Skin of body (tissue), 1 donor: ENCODE measurements at regions not wholly inside any gene's neighbourhood (a gene's known extent, or its start where the extent isn't known, plus 50 kb on each side); places are given as distances from the start of the nearest gene placed in this dataset.

Experiments used
- DNase-seq: peaks from one replicate; lab custom pipeline; 2025; lab: John Stamatoyannopoulos, UW

DNA sequence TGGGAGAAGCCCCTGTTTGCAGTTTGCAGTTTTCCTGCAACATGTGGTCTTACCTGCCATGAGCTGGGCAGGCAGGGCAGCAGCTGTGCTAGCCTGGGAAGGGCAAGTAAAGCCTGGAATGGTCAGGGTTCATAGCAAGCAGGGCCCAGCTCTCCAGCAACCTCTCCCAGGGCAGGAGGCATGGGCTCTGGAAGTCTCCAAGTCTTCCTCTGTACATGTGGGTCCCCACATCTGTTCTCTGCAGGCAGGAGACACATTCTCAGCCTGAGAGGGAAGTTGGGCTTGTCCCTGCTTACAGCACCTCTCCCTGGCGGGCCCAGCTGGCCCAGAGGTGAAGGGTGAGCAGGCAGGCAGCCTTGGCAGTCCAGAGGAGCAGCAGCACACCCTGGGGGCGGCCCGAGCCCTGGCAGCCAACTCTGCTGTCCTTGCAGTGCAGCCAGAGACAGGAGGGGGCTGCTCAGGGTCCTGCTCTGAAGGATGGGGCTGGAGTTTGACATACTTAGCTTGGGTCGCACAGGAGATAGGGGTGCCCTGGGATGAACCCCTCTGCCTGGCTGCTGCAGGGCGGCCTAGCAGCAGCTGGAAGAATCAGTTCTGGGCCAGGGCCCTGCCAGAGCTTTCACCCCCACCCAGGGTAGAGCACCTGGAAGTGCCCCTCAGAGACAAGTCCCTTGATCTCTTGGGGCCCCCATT lies 176.0 kb downstream of the MRPL14 start:
- no peak for DNase-seq

DNA sequence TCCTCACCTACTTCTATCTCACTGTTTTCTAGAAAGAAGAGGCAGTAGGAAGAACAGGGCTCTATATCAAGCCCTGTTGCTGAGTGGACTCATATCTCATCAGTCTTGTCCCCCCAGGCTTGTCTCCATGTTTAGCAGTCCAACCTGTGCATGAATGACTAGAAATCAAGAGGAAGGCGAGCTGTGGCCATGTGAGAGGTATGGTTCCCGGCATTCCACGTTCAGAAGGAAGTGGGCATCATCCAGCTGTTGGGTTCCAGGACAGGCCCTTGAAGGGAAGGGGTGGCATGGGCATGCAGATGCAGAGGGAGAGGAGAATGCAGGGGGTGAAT lies 176.6 kb downstream of the MRPL14 start:
- DNase-seq = no peak

DNA sequence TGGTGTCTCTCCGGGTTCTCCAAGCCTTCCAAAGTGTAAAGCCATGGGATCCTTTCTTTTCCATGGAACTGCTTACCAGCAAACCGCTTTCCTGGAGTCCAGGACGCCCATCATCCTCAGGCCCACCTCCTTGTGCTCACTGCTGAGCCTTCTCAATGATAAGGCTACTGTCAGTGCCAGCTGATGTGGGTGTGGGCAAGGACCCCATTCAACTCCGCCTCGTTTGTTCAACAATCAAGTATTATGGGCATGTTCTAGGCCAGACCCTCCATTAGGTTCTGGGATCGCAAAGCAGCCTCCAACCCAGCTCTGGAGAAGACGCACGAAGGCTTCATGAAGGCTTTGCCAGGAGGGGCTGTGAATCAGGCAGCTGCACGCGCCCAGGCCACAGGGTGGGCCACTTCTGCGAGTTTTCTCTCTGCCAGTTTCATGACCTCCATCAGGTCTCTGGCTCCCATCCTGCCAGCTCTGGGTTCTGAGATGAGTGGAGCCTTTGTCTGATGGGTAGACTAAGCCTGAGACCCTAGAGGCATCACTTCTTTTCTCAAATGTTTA lies 177.1 kb downstream of the MRPL14 start:
- DNase-seq = no peak

DNA sequence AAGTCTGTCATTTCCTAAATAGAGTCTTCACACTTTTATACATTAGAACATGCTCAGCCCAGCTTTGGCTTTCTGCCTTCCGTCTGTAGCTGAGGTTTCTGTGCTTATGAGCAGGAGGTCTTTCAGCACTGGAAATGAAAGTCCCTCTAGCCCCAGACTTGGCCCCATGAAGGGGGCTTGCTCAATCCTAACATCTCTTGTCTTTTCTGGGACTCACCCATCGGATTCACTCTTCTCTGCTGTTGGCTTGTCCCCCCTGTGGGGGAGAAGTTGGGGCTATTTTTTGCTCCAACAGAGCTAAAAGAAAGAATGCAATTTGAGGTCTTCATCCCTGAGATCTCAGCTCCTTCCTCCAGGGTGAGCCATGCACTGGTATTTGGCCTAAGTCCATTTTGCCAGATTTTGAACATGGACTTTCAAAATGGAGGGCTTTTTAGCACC lies 177.7 kb downstream of the MRPL14 start:
- DNase-seq = no peak

DNA sequence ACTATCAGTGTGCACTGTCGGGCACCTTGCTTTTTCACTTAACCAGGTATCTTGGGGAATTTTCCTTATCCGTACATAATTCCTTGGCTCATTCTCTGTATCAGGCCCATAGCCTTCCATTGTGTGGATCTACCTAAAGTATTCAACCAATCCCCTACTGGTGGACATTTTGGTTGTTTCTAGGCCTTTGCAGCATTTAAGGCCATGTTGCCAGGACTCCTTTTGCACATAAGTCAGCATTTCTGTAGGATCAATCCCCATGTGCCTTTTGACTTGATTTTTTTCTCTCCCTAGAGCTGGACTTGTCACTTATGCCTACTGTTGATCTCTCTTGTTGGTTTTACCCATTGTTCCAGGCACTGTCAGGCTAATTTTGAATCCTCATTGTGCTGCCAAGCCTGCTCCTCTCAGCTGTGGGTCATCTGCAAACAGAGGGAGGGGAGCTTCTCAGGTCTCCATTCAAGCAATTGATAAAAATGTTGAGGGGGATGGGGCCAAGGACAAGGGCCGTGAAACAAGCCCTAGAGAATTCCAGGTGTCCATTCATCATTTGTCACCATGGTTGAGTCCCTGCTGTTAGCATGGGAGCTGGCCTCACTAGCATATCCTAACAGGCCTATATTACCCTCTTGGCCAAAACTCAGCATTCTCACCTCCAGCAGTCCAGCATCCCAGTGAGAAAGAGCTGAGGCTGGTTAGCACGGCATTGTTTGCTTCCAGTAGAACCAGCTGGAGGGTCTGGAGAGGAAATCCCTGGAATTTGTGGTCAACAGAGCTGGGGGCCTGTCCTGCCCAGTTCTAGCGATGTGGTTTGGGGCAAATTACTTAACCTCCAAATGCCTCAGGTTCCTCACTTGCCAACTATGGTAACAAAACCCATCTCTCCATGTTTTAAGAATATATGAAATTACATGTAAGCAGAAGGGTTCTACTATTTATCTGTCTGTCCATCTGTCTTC lies 178.4 kb downstream of the MRPL14 start:
- DNase-seq = no peak

DNA sequence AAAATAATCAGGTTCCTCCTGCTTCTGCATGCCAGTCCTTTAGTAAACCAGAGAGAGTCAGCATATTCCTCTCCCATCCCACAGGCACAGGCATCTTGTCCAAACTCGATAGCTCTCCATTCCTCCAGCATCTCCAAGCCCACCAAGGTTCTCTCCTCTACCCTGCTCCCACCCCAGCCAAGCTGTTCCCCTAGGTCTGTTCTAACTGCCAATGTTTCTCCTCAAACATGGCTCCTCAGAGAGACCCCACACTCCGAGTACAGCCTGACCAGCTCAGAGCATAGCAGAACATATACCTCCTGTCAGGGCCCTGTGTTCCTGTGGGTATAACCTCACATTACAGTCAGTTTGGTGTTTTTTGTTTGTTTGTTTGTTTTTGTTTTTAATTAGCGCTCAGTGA lies 177.8 kb downstream of the VEGFA start:
- no peak for DNase-seq

DNA sequence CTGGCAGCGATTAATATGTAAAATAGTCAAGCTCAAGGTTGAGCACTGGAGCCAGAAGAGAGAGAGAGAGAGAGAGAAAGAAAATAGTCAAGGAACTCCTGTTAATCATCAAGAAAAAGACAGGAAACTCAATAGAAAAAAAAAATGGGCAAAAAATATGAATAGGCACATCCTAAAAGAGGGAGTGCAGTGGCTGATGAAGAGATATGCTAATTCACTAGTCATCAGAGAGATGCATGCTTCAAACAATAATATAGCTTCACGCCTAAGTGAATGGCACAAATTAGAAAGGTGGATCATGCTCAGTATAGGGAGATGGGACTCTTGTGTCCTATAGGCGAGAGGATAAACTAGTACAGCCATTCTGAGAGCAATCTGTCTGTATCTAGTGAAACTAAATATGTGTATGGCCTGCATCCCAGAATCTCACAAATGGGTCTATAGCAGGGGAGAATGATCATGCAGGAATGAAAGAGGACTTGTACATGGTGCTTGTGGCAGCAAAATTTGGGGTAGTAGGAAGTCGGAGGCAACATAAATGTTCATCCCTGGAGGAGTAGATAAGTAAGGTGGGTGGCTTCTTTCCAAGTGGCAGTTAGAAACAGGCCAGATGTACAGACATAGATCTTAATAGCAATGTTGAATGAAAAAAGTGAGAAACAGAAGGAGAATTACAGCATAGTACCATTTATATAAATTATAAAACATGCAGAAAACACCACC lies 176.8 kb downstream of the VEGFA start:
- DNase-seq = no peak

DNA sequence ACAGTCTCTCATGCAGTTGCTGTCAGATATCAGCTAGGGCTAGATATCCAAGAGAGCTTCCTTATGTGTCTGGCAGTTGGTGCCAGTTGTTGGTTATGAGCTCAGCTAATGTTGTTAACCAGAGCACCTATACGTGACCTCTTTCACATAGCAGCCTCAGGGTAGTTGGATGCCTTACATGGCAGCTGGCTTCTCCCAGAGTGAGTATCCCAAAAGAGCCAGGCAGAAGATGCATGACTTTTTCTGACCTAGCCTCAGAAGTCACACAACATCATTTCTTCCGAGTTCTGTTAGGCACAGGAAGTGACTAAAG lies 175.7 kb downstream of the VEGFA start:
- no peak for DNase-seq

DNA sequence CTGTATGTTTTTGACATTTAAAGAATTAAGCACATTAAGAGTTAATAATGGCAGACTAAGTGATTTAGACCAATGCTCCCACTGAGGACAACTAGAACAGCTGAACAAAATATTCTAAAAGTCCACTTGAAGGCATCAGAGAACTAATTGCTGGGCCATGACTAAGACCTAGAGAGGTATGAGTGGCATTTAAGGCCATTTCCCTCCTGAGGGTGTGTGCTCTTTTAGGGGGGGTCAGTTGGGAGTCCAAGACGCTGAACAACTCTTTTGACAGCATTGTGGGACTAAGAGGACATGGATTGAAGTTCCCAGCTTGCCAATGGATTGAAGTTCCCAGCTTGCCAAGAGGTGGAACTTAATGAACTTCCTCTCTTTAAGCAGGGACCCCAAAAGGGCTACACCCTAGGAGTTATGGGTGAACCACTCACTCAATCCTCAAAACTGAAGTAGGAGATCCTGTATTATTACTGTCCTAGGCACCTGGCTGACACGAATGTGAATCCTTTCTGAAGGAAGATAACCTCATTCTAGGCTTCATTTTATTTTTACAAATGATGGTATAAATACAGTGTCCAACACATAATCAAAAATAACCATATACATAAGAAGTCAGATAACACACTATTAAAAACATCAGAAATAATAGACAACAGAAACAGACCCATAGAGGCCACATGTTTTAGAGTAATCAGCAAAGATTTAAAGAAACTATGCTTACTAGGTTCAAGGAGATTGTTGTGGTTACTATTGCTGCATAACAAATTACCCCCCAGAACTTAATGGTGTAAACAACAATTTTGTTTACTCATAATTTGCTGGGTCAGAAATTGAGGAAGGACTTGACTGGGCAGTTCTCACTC lies 175.1 kb downstream of the VEGFA start:
- DNase-seq = no peak

DNA sequence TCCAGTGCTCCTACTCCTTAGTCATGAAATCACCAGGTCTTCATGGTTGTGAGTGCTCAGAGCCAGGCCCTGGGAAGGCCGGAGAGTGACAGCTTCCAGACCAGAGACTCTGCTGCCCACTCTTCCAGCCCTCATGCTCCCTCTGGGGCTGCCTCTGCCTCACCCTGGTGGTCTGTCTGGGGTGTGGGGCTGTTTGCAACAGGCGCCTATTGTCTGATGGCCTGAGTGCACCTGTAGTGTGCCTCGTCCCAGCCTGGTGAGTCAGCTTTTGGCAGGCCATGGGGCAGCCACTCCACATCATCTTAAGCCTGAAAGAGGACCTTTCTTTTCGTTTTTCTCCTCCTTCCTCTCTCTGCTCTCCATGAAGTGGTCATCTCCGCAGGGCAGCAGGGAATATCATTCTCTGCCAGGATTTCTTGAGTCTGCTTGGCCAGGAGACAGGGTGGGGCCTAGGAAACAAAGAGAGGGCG lies 173.8 kb downstream of the VEGFA start:
- no peak for DNase-seq

DNA sequence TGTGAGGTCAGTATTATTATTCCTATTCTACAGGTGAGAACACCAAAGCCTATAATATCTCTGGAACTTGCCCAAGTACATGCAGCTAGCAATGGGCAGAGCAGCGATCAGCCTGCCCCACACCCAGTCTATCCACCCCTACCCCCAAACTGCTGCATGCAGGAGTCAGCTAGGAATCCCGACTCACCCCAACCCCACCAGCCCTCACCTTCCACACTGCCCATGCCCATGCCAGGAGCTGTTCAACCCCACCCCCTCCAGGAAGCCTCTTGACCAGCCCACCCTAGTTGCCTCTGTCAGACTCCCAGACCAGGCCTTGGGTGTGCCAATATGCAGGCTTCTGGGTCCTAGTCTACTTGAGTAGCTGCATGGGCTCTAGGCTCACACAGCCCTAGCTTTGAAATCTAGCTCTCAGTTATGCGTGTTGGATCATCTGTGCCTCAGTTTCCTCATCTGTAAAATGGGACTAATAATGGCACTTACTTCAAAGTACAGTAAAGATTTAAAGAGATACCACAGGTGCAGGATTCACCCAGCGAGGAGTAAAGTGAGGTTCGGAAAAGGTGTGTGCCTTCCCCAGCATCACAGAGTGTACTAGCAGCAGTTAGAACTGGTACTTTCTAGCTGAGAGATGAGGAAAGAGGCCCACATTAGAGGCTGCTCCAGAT lies 173.2 kb downstream of the VEGFA start:
- no peak for DNase-seq

DNA sequence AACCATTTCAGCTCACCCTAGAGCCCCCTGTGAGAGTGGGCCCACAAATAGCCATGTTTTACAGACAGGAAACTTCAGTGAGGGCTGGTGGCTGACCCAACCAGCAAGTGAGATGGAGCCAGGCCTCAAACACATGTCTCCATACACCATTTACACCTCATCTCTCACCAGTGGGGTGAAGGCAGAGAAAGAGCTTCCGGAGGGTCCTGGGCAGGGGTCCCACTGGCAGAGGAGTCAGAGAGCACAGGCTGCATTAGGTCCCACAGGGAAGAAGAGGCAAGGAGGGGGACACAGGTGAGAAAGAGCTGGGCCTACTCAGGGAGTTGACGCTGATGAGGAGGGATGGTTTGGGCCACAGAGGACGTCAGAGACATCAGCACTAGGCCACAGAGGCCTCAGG lies 172.6 kb downstream of the VEGFA start:
- DNase-seq = no peak

DNA sequence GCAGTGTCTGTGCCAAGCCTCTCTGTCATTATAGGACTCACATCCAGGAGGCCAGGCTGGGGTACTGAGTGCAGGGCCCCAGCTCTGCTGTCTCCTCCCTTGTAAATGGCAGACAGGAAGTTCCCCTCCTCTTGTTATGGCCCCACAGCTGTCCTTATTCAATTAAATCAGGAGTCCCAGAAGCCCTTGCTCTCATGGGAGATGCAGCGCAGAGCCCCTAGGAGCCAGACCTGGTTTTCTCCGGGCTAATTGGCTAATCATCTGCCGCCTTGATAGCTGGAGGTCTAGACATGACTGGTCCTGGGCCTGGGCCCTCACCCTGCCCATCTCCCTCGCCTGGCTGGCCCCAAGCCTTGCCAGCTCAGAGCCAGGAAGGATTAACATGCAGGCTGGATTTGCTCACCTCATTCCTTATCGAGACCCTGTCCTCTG lies 172.0 kb downstream of the VEGFA start:
- no peak for DNase-seq

DNA sequence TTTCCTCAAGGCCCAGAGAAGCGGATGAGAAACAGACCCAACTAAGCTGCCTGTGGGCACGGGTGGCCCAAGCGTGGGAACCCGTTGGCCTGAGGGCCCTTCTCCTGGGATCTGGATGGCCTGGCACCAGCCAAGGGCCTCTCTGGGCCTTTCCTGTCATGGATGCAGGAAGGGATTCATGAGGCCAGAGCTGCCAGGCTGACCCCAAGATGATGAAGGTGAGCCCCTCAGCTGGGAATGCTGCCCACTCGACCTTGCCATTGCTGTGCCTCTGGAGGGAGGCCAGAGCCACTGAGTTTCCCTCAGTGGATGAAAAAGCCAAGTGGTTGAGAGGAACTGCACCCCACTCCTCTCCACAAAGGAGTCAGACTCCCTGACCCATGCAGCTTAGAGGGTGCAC lies 171.2 kb downstream of the VEGFA start:
- DNase-seq = no peak

DNA sequence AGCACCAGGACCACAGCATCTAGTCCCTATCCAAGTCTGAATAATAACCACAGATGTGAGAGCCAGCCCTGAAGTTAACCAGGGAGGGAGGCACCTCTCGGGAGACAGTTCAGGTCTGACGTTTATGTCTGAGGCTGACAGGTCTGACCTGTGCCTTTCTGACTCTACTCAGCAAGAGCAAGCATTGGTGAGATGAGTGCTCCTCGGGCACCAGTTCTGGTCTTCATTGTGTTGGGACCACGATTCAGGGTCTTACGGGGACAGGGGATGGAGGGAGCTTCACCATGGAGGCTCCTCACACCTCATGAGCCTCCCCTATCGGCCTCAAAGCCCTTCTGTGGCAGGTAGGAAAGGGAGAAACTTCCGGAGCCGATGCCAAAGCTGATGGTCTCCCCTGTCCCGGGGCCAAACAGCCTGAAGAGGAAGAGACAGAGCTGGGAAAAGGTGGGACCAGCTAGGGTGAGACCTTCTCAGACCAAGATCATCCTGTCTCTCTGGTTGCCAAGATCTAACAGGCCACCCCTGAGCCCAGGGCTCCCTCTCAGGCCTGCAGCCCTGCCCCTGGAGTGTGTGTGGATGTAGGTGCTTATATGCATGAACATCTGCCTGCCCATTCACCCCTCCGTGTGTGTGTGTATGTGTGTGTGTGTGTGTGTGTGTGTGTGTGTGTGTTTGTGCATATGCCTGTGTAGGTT lies 170.5 kb downstream of the VEGFA start:
- no peak for DNase-seq

DNA sequence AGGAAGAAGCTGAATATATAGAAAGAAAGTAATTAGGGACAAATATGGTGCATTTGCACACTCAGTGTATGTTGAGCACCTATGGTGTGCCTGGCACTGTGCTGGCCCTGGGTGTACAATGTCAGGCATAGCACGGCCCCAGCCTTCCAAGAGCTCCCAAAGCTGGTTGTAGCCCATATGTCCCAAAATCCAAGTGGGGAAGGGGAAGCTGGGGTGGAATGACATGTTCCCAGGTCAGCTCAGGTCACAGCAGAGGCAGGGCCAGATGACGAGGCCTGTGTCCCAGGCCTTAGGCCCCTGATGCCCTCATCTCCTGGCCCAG lies 170.0 kb downstream of the VEGFA start:
- DNase-seq = no peak

DNA sequence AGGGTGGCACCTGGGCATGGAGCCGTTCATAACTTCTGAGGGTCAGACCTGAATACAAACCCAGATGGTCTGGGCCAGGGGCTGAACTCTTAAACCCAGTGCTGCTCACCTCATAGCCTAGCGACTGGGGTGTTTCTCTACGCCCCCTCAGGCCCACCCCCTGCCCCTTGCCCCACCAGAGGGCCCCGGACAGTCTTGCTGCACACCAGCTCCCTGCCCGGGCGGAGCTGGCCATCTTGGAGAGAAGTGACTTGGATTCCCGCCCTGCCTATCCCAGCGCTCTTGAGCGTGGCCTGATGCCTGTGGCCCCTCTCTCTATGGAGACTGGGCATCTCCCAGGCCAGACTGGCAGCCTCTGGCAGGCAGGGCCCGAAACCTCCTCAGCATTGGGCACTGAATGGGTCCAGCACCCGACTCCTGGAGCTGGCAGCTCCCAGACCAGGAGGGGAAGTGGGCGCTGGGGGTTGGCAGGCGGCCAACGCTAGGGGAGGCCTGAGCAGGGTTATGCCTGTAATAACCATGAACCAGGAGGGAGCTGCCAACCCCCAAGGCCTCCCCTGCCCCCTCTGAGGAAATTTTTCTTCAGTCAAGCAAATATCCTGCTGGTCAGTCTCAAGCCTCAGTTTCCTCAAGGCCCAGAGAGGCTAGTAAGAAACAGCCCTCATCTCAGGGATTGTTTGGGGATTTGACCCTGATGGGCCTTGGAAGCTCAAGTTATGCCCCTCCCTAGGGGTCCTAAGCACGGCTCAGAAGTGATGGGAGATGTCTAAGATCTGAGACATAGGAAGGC lies 169.5 kb downstream of the VEGFA start:
- DNase-seq = no peak

DNA sequence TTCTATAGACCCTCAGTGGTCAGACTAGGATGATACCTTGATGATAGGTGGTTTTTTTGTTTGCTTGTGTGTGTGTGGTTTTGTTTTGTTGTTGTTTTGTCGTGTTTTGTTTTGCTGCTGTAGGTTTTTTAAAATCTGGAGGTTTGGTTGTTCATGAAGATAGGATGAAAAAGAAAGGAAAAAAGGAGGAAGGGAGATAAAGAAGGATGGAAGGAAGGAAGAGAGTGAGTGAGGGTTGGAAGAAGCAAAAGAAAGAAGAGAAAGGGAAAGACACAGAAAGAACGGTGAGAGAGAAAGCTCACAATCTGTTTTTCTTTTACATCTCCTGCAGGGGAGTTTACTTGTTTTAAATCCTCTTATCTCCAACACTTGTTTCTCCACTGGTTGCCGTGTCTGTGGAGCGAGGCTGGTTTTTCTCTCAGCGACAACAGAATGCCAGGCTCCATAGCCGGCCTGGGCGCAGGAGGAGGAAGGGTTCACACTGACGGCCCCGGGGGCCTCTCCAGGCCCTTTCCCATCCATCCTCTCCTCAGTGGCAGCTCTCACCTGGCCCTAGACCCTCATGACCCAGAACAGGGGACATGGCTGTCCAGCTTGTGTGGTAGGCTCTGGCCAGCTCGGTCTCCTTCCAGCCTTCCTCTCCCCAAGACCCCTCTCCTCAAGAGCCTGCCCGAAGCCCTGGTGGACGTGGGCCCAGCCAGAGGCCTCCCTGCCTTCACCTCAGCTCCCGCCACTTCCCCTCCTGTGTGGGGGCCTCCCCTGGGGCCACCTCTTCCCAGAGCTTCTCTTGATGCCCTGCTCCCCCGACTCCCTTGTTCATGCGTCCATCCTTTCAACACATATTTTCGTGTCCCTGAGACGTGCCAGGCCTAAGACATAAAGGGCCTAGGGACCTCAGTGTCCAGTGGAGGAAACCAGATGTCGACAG lies 168.4 kb downstream of the VEGFA start:
- DNase-seq = no peak
